HepG2 (cell line): ENCODE measurements at regions not wholly inside any gene's neighbourhood (a gene's known extent, or its start where the extent isn't known, plus 50 kb on each side); places are given as distances from the start of the nearest gene placed in this dataset.

Experiments used
- KDM1A ChIP-seq: IDR thresholded peaks from 2 replicates; pipeline ENCODE4 v1.6.1; 2016; ENCODE audit warnings: missing compliant biosample characterization
- NR2F6 ChIP-seq, 2 experiments: IDR thresholded peaks; 2 replicates each; pipeline ENCODE4 v1.6.1; 2016; ENCODE audit warnings: antibody characterized with exemption in 1 of 2, mild to moderate bottlenecking in 1 of 2
- NR3C1 ChIP-seq: sonication (generic); formaldehyde crosslinking; IDR thresholded peaks from 2 replicates; pipeline ENCODE4 v1.4.0; 2020; ENCODE audit warnings: missing genetic modification reagents
- POLR2A ChIP-seq, 2 experiments: IDR thresholded peaks; 2 replicates each; pipeline ENCODE4 v1.6.1; 2011; ENCODE audit warnings: low read depth in 2 of 2, low read length in 2 of 2, mild to moderate bottlenecking in 1 of 2, moderate library complexity in 1 of 2; ENCODE audit not compliant: insufficient read depth in 1 of 2
- TCF7L2 ChIP-seq: IDR thresholded peaks from 2 replicates; pipeline ENCODE4 v1.6.1; 2011; ENCODE audit warnings: mild to moderate bottlenecking, low read depth, low read length, moderate library complexity
- TSC22D2 ChIP-seq: sonication (generic); formaldehyde crosslinking; IDR thresholded peaks from 2 replicates; pipeline ENCODE4 v1.5.1; 2020; ENCODE audit warnings: missing genetic modification reagents, mild to moderate bottlenecking, borderline replicate concordance
- ZBTB44 ChIP-seq: sonication (generic); formaldehyde crosslinking; IDR thresholded peaks from 2 replicates; pipeline ENCODE4 v1.4.0; 2020; ENCODE audit warnings: missing genetic modification reagents
- TF ChIP-seq, protein P1 (sequence below): sonication (generic); formaldehyde crosslinking; IDR thresholded peaks from 2 replicates; pipeline ENCODE4 v1.5.0; 2020; ENCODE audit warnings: mild to moderate bottlenecking, missing genetic modification reagents, moderate library complexity

- TF ChIP-seq KDM1A (no peak), ZBTB44 (CRISPR knock-in tag) (no peak), POLR2A (IDR thresholded peaks at IDR 0.05; ENCODE audit: insufficient read depth in 1 of 2, low read depth in 2 of 2, low read length in 2 of 2) (no peak), NR3C1 (CRISPR knock-in tag) (no peak), TCF7L2 (no peak), TSC22D2 (no peak), NR2F6 (IDR thresholded peaks at IDR 0.05) (no peak), NR2F6 (CRISPR knock-in tag; IDR thresholded peaks at IDR 0.05) (no peak)
- TF ChIP-seq, protein P1, sequence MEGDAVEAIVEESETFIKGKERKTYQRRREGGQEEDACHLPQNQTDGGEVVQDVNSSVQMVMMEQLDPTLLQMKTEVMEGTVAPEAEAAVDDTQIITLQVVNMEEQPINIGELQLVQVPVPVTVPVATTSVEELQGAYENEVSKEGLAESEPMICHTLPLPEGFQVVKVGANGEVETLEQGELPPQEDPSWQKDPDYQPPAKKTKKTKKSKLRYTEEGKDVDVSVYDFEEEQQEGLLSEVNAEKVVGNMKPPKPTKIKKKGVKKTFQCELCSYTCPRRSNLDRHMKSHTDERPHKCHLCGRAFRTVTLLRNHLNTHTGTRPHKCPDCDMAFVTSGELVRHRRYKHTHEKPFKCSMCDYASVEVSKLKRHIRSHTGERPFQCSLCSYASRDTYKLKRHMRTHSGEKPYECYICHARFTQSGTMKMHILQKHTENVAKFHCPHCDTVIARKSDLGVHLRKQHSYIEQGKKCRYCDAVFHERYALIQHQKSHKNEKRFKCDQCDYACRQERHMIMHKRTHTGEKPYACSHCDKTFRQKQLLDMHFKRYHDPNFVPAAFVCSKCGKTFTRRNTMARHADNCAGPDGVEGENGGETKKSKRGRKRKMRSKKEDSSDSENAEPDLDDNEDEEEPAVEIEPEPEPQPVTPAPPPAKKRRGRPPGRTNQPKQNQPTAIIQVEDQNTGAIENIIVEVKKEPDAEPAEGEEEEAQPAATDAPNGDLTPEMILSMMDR (CRISPR knock-in tag): no peak
These were observed 306.5 kb upstream of the MAP3K7 start for GRCh38 chr6:90893400-90893799.
